Endothelial cell (in vitro differentiated cells): ENCODE measurements at regions not wholly inside any gene's neighbourhood (a gene's known extent, or its start where the extent isn't known, plus 50 kb on each side); places are given as distances from the start of the nearest gene placed in this dataset.

Experiments
- DNase-seq: peaks from one replicate; pipeline ENCODE4 v3.0.0; 2021; ENCODE audit warnings: low spot score
- H3K27ac Mint-ChIP-seq: one replicate; pipeline ENCODE4 v1.8.0; 2021; ENCODE audit warnings: mixed read lengths, inconsistent platforms; ENCODE audit not compliant: unreplicated experiment
- H3K27me3 Mint-ChIP-seq: one replicate; pipeline ENCODE4 v1.8.0; 2021; ENCODE audit warnings: mild to moderate bottlenecking, moderate library complexity, mixed read lengths, inconsistent platforms; ENCODE audit not compliant: unreplicated experiment
- H3K36me3 Mint-ChIP-seq: one replicate; pipeline ENCODE4 v1.8.0; 2021; ENCODE audit warnings: mild to moderate bottlenecking, low read depth, mixed read lengths, inconsistent platforms; ENCODE audit not compliant: unreplicated experiment
- H3K4me1 Mint-ChIP-seq: one replicate; pipeline ENCODE4 v1.8.0; 2021; ENCODE audit warnings: mild to moderate bottlenecking, mixed read lengths, inconsistent platforms; ENCODE audit not compliant: unreplicated experiment
- H3K4me3 Mint-ChIP-seq: one replicate; pipeline ENCODE4 v1.8.0; 2021; ENCODE audit warnings: mild to moderate bottlenecking, mixed read lengths, inconsistent platforms; ENCODE audit not compliant: unreplicated experiment
- H3K9me3 Mint-ChIP-seq: one replicate; pipeline ENCODE4 v1.8.0; 2021; ENCODE audit warnings: mixed read lengths, inconsistent platforms; ENCODE audit not compliant: unreplicated experiment
- CTCF ChIP-seq: fragments of 200-600 bp; sonication (generic); IDR thresholded peaks from one replicate; pipeline ENCODE4 v1.5.0; 2021; ENCODE audit warnings: antibody characterized with exemption; ENCODE audit not compliant: unreplicated experiment

- no peak for TF ChIP-seq CTCF
- Mint-ChIP-seq H3K9me3 (no peaks in the 10 kb centered on the region), H3K27ac (no peak overlapping the region), H3K4me1 (no peaks in the 10 kb centered on the region), H3K4me3 (no peak overlapping the region), H3K27me3 (no peaks in the 10 kb centered on the region), H3K36me3 (no peaks in the 10 kb centered on the region)
- DNase-seq = no peak
Observed at GRCh38 chr13:57224414-57224813, 57.4 kb downstream of the PRR20E start.

GRCh38 chr13:57250472-57250871, 83.5 kb downstream of the PRR20E start:
- Mint-ChIP-seq H3K4me3 (no peak overlapping the region), H3K36me3 (no peaks in the 10 kb centered on the region), H3K27me3 (no peaks in the 10 kb centered on the region), H3K27ac (no peak overlapping the region), H3K9me3 (no peaks in the 10 kb centered on the region), H3K4me1 (no peaks in the 10 kb centered on the region)
- DNase-seq = no peak
- TF ChIP-seq CTCF = no peak

GRCh38 chr13:57253551-57253950, 86.6 kb downstream of the PRR20E start:
- TF ChIP-seq CTCF = no peak
- Mint-ChIP-seq H3K9me3 (no peaks in the 10 kb centered on the region), H3K4me1 (no peaks in the 10 kb centered on the region), H3K27me3 (no peaks in the 10 kb centered on the region), H3K27ac (no peak overlapping the region), H3K36me3 (no peaks in the 10 kb centered on the region), H3K4me3 (no peak overlapping the region)
- no peak for DNase-seq

GRCh38 chr13:57264965-57265364, 98.0 kb downstream of the PRR20E start:
- Mint-ChIP-seq H3K4me1 (no peaks in the 10 kb centered on the region), H3K27ac (no peak overlapping the region), H3K9me3 (no peaks in the 10 kb centered on the region), H3K36me3 (no peaks in the 10 kb centered on the region), H3K27me3 (no peaks in the 10 kb centered on the region), H3K4me3 (no peak overlapping the region)
- no peak for DNase-seq
- no peak for TF ChIP-seq CTCF

GRCh38 chr13:57270493-57270892, 103.5 kb downstream of the PRR20E start:
- no peak for DNase-seq
- Mint-ChIP-seq H3K4me3 (no peak overlapping the region), H3K27me3 (no peaks in the 10 kb centered on the region), H3K36me3 (no peaks in the 10 kb centered on the region), H3K27ac (no peak overlapping the region), H3K4me1 (no peaks in the 10 kb centered on the region), H3K9me3 (no peaks in the 10 kb centered on the region)
- TF ChIP-seq CTCF = no peak
